ENCODE measurements at regions not wholly inside any gene's neighbourhood (a gene's known extent, or its start where the extent isn't known, plus 50 kb on each side); places are given as distances from the start of the nearest gene placed in this dataset.

GRCh38 chr2:10964052-10964790 is 52.5 kb downstream of the KCNF1 start:
- intact Hi-C loops (cut with DNase I), result no loop called here
- no peak for DNase-seq

- intact Hi-C loops (cut with DNase I), result no loop called here
- DNase-seq, result peak in 1 of 42 donors; percentile 7
These were observed 53.6 kb downstream of the KCNF1 start for GRCh38 chr2:10965241-10965843.

GRCh38 chr2:10966056-10966455 is 54.3 kb downstream of the KCNF1 start:
- no peak for DNase-seq
- intact Hi-C loops (cut with DNase I), result no loop called here

- intact Hi-C loops (cut with DNase I), result no loop called here
- DNase-seq, result no peak
These were observed 55.0 kb downstream of the KCNF1 start for GRCh38 chr2:10966741-10967140.

GRCh38 chr2:10968176-10968575 is 56.4 kb downstream of the KCNF1 start:
- DNase-seq, result no peak

GRCh38 chr2:10970666-10971065 is 58.9 kb downstream of the KCNF1 start:
- no peak for DNase-seq
- intact Hi-C loops (cut with DNase I), result no loop called here

More at GRCh38 chr2:10968176-10968575, 56.4 kb downstream of the KCNF1 start:
- intact Hi-C loops (cut with DNase I), result no loop called here

GRCh38 chr2:10971161-10971887 is 59.6 kb downstream of the KCNF1 start:
- intact Hi-C loops (cut with DNase I), result no loop called here
- no peak for DNase-seq

GRCh38 chr2:10971888-10972260 is 60.1 kb downstream of the KCNF1 start:
- no peak for DNase-seq
- intact Hi-C loops (cut with DNase I), result no loop called here

GRCh38 chr2:10972683-10973433 is 61.1 kb downstream of the KCNF1 start:
- DNase-seq, result peak in 1 of 42 donors; percentile 2
- intact Hi-C loops (cut with DNase I), result no loop called here

- peak in 1 of 42 donors; percentile 2 for DNase-seq
- intact Hi-C loops (cut with DNase I), result no loop called here
These were observed 62.0 kb downstream of the KCNF1 start for GRCh38 chr2:10973766-10974165.

GRCh38 chr2:10977003-10977402 is 65.3 kb downstream of the KCNF1 start:
- intact Hi-C loops (cut with DNase I), result no loop called here
- peak in 2 of 42 donors; percentile 8 to 40 for DNase-seq

GRCh38 chr2:10977621-10978020 is 65.9 kb downstream of the KCNF1 start:
- intact Hi-C loops (cut with DNase I), result no loop called here
- peak in 39 of 42 donors; percentile 30 to 77 (median 56) for DNase-seq

GRCh38 chr2:10978090-10978670 is 66.4 kb downstream of the KCNF1 start:
- DNase-seq, result peak in 4 of 42 donors; percentile 9 to 42 (median 23)
- intact Hi-C loops (cut with DNase I), result no loop called here

GRCh38 chr2:10980071-10980470 is 68.3 kb downstream of the KCNF1 start:
- DNase-seq, result peak in 6 of 42 donors; percentile 4 to 29 (median 14)
- intact Hi-C loops (cut with DNase I), result no loop called here

GRCh38 chr2:10980886-10981425 is 69.2 kb downstream of the KCNF1 start:
- DNase-seq, result peak in 3 of 42 donors; percentile 4 to 28 (median 11)
- intact Hi-C loops (cut with DNase I), result no loop called here

- intact Hi-C loops (cut with DNase I), result no loop called here
- DNase-seq, result peak in 2 of 42 donors; percentile 3 to 34
These were observed 69.7 kb downstream of the KCNF1 start for GRCh38 chr2:10981451-10981850.

- intact Hi-C loops (cut with DNase I), result no loop called here
- DNase-seq, result peak in 2 of 42 donors; percentile 2 to 40
These were observed 70.3 kb downstream of the KCNF1 start for GRCh38 chr2:10981941-10982431.

GRCh38 chr2:10982931-10983701 is 71.4 kb downstream of the KCNF1 start:
- intact Hi-C loops (cut with DNase I), result no loop called here
- peak in 10 of 42 donors; percentile 9 to 60 (median 38) for DNase-seq
